Natural killer cell (primary cell): ENCODE measurements at regions not wholly inside any gene's neighbourhood (a gene's known extent, or its start where the extent isn't known, plus 50 kb on each side); places are given as distances from the start of the nearest gene placed in this dataset.

Experiments used
- ATAC-seq, 3 donors: fragments of 150-1000 bp in 2 of 3; fragments of 200-7000 bp in 1 of 3; cut with Tn5 transposase; 1 replicate in 1 of 3; 2 replicates in 2 of 3; pipeline ENCODE4 v1.10.0; 2021; ENCODE audit warnings: mild to moderate bottlenecking in 2 of 3, moderate library complexity in 2 of 3
- DNase-seq, 2 donors: peaks; one replicate each; pipeline versions ENCODE4 v3.0.0 to v3.0.0-alpha.2; 2013 to 2021; ENCODE audit warnings: mixed read lengths in 1 of 2
- H3K27ac ChIP-seq: one replicate; pipeline ENCODE4 v1.5.1; 2013; ENCODE audit warnings: mild to moderate bottlenecking, low read length
- H3K27me3 ChIP-seq: one replicate; pipeline ENCODE4 v1.6.1; 2013; ENCODE audit warnings: low read length; ENCODE audit not compliant: control insufficient read depth, insufficient read depth
- H3K36me3 ChIP-seq: one replicate; pipeline ENCODE4 v1.6.1; 2013; ENCODE audit warnings: low read length; ENCODE audit not compliant: control insufficient read depth, insufficient read depth
- H3K4me1 ChIP-seq: one replicate; pipeline ENCODE4 v1.6.1; 2013; ENCODE audit warnings: low read length; ENCODE audit not compliant: control insufficient read depth, insufficient read depth
- H3K4me3 ChIP-seq: one replicate; pipeline ENCODE4 v1.5.1; 2013; ENCODE audit warnings: low read length
- H3K9me3 ChIP-seq: one replicate; pipeline ENCODE4 v1.6.1; 2013; ENCODE audit warnings: low read length; ENCODE audit not compliant: control insufficient read depth, insufficient read depth
- H3K27ac Mint-ChIP-seq, 2 donors: one replicate each; pipeline ENCODE4 v1.8.0; 2022; ENCODE audit warnings: mild to moderate bottlenecking in 2 of 2, mixed read lengths in 2 of 2, moderate library complexity in 1 of 2
- H3K27me3 Mint-ChIP-seq, 2 donors: one replicate each; pipeline ENCODE4 v1.8.0; 2022; ENCODE audit warnings: low read depth in 2 of 2, mixed read lengths in 2 of 2
- H3K36me3 Mint-ChIP-seq: one replicate; pipeline ENCODE4 v1.8.0; 2022; ENCODE audit warnings: mixed read lengths
- H3K4me1 Mint-ChIP-seq, 2 donors: one replicate each; pipeline ENCODE4 v1.8.0; 2022; ENCODE audit warnings: mixed read lengths in 2 of 2
- H3K4me3 Mint-ChIP-seq: one replicate; pipeline ENCODE4 v1.8.0; 2022; ENCODE audit warnings: mild to moderate bottlenecking, moderate library complexity, mixed read lengths
- H3K9me3 Mint-ChIP-seq, 2 donors: one replicate each; pipeline ENCODE4 v1.8.0; 2022; ENCODE audit warnings: mixed read lengths in 2 of 2
- CTCF ChIP-seq: fragments of 200-600 bp; IDR thresholded peaks from one replicate; pipeline ENCODE4 v1.8.0; 2022; ENCODE audit warnings: antibody characterized with exemption
- WGBS: methylation state at CpG from one replicate; pipeline ENCODE4 v1.1.7; 2013; ENCODE audit warnings: missing lambda C conversion rate; ENCODE audit not compliant: insufficient coverage; 5-methylcytosine and 5-hydroxymethylcytosine counted together
- intact Hi-C: fragments of 100-400 bp; cut with micrococcal nuclease; formaldehyde crosslinking; loops from one replicate; pipeline ENCODE4 v1.14.2; 2022

- Histone ChIP-seq H3K27ac (no peak overlapping the region), H3K9me3 (no peaks in the 10 kb centered on the region)
- WGBS = 87% methylated on average over 8 of the region's 8 CpGs
Observed at GRCh38 chr6:1100269-1100668, 211.6 kb upstream of the FOXQ1 start.

DNA sequence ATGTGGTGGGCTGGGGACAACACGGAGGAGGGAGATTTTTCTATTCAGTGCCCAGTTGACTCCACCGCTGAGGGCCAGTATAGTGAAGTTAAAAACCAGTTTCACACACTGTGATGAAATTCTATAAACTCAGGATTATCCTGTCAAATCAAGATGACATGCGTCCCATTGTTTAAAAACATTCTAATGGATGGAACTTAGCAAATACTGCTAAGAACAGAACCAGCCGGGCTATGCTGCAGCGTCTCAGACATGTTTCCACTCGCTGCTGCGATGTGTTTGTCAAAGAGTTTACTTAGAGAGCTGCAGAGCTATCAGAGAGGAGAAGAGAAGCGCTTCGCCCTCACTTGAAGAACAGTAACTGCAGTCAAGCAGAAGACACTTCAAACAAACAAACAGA is 212.6 kb upstream of the FOXQ1 start:
- no peaks in the 10 kb centered on the region for H3K9me3 ChIP-seq
- DNase-seq = no peak
- intact Hi-C loops = no loop called here
- Mint-ChIP-seq H3K27me3 (peaks cover 3 to 51% of the 10 kb centered on the region in 2 donors), H3K4me3 (no peak overlapping the region), H3K4me1 (no peaks in the 10 kb centered on the region), H3K9me3 (no peaks in the 10 kb centered on the region), H3K36me3 (no peaks in the 10 kb centered on the region), H3K27ac (no peak overlapping the region)
- no peaks in the 10 kb centered on the region for H3K27me3 ChIP-seq
- H3K36me3 ChIP-seq = no peaks in the 10 kb centered on the region
- ATAC-seq = no peak
- no peak for TF ChIP-seq CTCF
- H3K27ac ChIP-seq = no peak overlapping the region
- no peaks in the 10 kb centered on the region for H3K4me1 ChIP-seq
- 93% methylated on average over 9 of the region's 9 CpGs for WGBS
- H3K4me3 ChIP-seq = no peak overlapping the region

More at GRCh38 chr6:1100269-1100668, 211.6 kb upstream of the FOXQ1 start:
- Histone ChIP-seq H3K4me1 (no peaks in the 10 kb centered on the region), H3K27me3 (no peaks in the 10 kb centered on the region), H3K4me3 (no peak overlapping the region), H3K36me3 (no peaks in the 10 kb centered on the region)
- DNase-seq (no peak), ATAC-seq (no peak)
- Mint-ChIP-seq H3K27ac (no peak overlapping the region), H3K4me3 (no peak overlapping the region), H3K9me3 (no peaks in the 10 kb centered on the region), H3K36me3 (no peaks in the 10 kb centered on the region), H3K4me1 (no peaks in the 10 kb centered on the region), H3K27me3 (peaks cover 3 to 51% of the 10 kb centered on the region in 2 donors)
- intact Hi-C loops = no loop called here
- no peak for TF ChIP-seq CTCF

DNA sequence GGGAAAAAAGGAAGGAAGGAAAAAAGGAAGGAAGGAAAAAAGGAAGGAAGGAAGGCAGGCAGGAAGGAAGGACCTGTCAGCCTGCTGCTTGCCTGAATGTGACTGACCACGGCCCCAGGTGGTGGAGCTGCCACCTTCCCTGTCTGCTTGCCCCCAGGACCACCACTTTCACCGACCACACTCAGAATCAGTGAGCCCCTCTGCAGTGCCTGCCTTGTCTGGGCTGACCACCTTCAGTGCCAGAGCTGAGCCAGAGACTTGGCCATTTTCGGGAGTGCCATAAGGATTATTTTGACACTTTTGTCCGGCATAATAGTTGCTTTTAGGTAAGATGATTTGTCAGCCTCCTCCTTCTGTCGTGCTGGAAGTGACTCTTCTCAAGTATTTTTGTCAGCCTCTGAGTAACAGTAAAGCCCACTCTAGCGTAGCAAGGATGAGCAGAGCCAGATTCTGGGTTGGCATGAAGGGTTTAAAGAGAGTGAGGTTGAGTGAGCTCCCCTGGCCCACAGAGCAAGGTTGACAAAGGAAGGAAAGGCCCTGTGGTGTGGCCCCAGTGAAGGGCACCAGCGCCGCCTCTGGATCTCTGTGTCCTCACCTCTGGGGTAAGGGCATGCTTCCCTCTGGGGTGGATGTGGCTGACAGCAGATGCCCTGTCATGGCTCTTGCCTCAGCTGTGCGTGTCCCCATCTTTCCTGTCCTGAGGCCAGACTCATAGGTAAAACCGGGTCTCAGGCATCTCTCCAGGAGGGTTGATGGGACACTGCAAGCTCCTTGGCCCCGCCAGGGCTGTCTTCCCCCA is 214.7 kb upstream of the FOXQ1 start:
- 83% methylated on average over 11 of the region's 11 CpGs for WGBS
- peaks cover 7 to 41% of the 10 kb centered on the region in 2 donors for H3K27me3 Mint-ChIP-seq
- no peak overlapping the region for H3K4me3 ChIP-seq
- DNase-seq (no peak), ATAC-seq (no peak)
- no peaks in the 10 kb centered on the region for H3K4me1 ChIP-seq
- H3K36me3 Mint-ChIP-seq = no peaks in the 10 kb centered on the region
- no peak overlapping the region for H3K27ac Mint-ChIP-seq
- H3K27ac ChIP-seq = no peak overlapping the region
- H3K36me3 ChIP-seq = no peaks in the 10 kb centered on the region
- intact Hi-C loops = no loop called here
- TF ChIP-seq CTCF = no peak
- H3K9me3 Mint-ChIP-seq = no peaks in the 10 kb centered on the region
- no peaks in the 10 kb centered on the region for H3K27me3 ChIP-seq
- no peaks in the 10 kb centered on the region for H3K4me1 Mint-ChIP-seq
- H3K4me3 Mint-ChIP-seq = no peak overlapping the region
- H3K9me3 ChIP-seq = no peaks in the 10 kb centered on the region

DNA sequence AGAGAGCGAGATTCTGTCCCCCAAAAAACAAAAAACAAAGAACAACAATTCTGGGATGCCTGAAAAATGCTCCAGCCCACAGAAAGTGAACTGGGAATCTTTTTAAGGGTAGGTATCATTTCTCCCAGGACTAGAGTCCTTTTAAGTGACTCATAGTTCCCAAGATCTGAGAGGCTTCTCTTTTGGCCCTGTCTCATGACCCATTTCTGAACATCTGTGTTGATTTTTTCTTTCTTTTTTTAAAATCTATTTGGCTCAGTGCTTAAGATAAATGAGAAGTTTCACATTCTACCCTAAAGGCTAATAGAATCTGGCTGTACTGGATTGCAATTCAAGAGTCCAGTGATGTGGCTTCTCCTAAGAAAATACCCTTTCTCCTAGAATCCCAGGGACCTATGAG is 217.6 kb upstream of the FOXQ1 start:
- H3K27me3 ChIP-seq = no peaks in the 10 kb centered on the region
- intact Hi-C loops = no loop called here
- DNase-seq (no peak), ATAC-seq (no peak)
- no peak overlapping the region for H3K27ac ChIP-seq
- H3K4me1 ChIP-seq = no peaks in the 10 kb centered on the region
- H3K36me3 ChIP-seq = no peaks in the 10 kb centered on the region
- H3K36me3 Mint-ChIP-seq = no peaks in the 10 kb centered on the region
- H3K9me3 Mint-ChIP-seq = no peaks in the 10 kb centered on the region
- H3K4me1 Mint-ChIP-seq = no peaks in the 10 kb centered on the region
- no peak overlapping the region for H3K4me3 ChIP-seq
- peaks cover 4 to 19% of the 10 kb centered on the region in 2 donors for H3K27me3 Mint-ChIP-seq
- no CpG with 5 or more reads among the region's 1 CpG for WGBS
- no peaks in the 10 kb centered on the region for H3K9me3 ChIP-seq
- no peak for TF ChIP-seq CTCF
- H3K4me3 Mint-ChIP-seq = no peak overlapping the region
- no peak overlapping the region for H3K27ac Mint-ChIP-seq
